HepG2 (cell line): ENCODE measurements at regions not wholly inside any gene's neighbourhood (a gene's known extent, or its start where the extent isn't known, plus 50 kb on each side); places are given as distances from the start of the nearest gene placed in this dataset.

Experiments
- ASH2L ChIP-seq: fragments of 300-600, 200-600 bp; sonication (generic); IDR thresholded peaks from 2 replicates; pipeline ENCODE4 v1.7.0; 2017; ENCODE audit warnings: low read depth, mild to moderate bottlenecking, moderate library complexity, mixed read lengths, low read length; ENCODE audit not compliant: insufficient read length
- HIVEP1 ChIP-seq: sonication (generic); formaldehyde crosslinking; IDR thresholded peaks from 2 replicates; pipeline ENCODE4 v1.4.0; 2020; ENCODE audit warnings: mild to moderate bottlenecking, missing genetic modification reagents

GRCh38 chr1:37243368-37244082 is 209.2 kb upstream of the GRIK3 start:
- no peak for TF ChIP-seq ASH2L
- no peak for TF ChIP-seq HIVEP1
